Cardiac septum (tissue), 1 donor: ENCODE measurements at regions not wholly inside any gene's neighbourhood (a gene's known extent, or its start where the extent isn't known, plus 50 kb on each side); places are given as distances from the start of the nearest gene placed in this dataset.

Source experiments
- DNase-seq: peaks from one replicate; pipeline ENCODE4 v3.0.0-alpha.2; 2020; ENCODE audit warnings: low spot score
- intact Hi-C: fragments of 100-400 bp; cut with DNase I; formaldehyde crosslinking; loops from one replicate; pipeline ENCODE4 v1.14.0; 2022
- donor health status: DM: no; HTN: no; CAD: no.

GRCh38 chr15:93162560-93162959 is 73.5 kb upstream of the RGMA start:
- intact Hi-C loops: no loop called here
- DNase-seq: no peak

GRCh38 chr15:93159930-93160329 is 70.9 kb upstream of the RGMA start:
- DNase-seq: no peak
- intact Hi-C loops: no loop called here

DNA sequence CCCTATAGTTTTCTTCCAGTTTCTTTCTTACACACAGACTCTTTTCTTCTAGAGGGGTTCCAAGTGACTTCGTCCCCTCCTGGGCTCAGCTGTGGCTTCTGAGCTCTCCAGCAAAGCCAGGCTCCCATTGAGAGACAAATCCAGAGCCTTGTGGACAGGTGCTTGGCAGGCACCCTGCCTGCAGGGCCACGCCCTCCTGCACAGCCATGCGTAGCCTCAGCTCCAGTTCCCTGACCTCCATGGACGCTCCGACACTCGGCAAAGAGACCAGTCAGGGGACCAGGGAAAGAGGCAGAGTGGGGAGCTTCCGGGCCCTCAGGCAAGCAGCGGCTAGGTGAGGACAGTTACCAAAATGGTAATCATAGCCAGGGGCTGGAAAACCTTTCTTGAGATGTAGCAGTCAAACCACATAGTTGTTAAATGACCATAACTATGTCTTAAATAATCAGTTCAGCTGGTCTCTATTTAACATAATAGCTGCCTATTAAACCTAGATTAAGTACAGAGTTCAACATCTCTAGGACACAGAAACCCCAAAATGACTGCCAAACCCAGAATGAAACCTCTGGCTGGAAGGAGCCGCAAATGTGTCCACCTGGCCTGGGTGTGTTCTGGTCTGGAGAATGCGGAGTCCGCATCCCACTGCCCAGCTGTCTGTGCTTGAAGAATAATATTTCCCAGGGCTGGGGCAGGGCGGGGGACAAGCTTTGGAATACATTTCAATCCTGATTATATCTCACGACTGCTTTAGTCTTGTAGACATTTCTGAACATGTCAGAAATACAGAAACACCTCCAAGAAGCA is 69.3 kb upstream of the RGMA start:
- intact Hi-C loops: no loop called here

GRCh38 chr15:93154666-93155065 is 65.7 kb upstream of the RGMA start:
- DNase-seq: no peak
- intact Hi-C loops: no loop called here

More for the DNA sequence above, 69.3 kb upstream of the RGMA start:
- no peak for DNase-seq

GRCh38 chr15:93152951-93153350 is 63.9 kb upstream of the RGMA start:
- intact Hi-C loops: no loop called here
- DNase-seq: no peak

DNA sequence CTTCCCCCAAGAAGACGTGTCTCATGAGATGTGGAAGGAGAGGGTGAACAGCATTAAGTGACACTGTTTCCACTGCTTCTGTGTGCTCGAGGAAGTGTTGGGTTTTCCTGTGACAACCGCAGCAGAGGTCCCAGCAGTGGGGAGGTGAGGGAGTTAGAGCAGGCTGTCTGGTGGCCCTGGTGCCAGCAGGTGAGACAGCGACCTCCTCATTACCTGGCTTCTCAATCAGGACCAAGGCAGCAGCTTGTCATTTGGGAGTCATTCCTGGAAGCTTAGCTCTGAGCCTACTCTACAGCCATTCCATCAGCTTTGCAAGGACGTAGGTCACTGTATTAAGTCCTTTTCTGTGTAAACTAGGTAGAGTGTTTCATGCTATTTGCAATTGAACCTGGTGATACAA is 63.3 kb upstream of the RGMA start:
- intact Hi-C loops: no loop called here
- DNase-seq: no peak

GRCh38 chr15:93150910-93151881 is 62.2 kb upstream of the RGMA start:
- DNase-seq: no peak
- intact Hi-C loops: no loop called here

- intact Hi-C loops: no loop called here
- DNase-seq: no peak
Measured at GRCh38 chr15:93146601-93147000, 57.6 kb upstream of the RGMA start.

GRCh38 chr15:93146196-93146595 is 57.2 kb upstream of the RGMA start:
- DNase-seq: no peak
- intact Hi-C loops: no loop called here

GRCh38 chr15:93144463-93145236 is 55.6 kb upstream of the RGMA start:
- intact Hi-C loops: no loop called here
- DNase-seq: no peak

- intact Hi-C loops: no loop called here
- no peak for DNase-seq
Measured at GRCh38 chr15:93143186-93143585, 54.2 kb upstream of the RGMA start.

- no peak for DNase-seq
- intact Hi-C loops: no loop called here
Measured at GRCh38 chr15:93141371-93141794, 52.4 kb upstream of the RGMA start.

GRCh38 chr15:93139436-93139835 is 50.4 kb upstream of the RGMA start:
- intact Hi-C loops: no loop called here
- no peak for DNase-seq

DNA sequence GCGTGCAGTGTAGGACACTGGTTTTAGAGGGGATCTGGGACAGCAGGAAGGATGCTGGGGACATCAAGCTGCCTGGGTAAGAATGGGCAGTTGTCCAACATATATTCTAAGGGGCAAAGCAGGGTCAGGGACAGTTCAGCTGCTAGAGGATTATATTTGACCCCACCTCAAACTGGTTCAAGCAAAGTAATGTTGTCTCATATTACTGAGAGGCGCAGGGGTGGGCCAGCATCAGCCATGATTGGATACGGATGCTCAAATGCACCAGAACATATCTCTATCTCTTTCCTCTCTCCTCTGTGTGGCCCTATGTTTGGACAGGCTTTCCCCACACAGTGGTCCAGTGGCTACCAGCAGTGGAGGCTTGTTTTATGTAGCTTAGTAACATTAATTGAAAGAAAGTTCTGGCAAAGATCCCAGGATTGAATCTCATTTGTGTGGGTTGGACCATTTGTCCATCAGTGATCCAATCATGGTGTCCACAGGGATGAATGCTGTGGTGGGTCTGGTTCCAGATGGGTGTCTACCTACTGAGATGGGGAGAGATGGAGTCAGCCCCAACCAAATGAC is 49.8 kb upstream of the RGMA start:
- intact Hi-C loops: no loop called here
- no peak for DNase-seq
